ENCODE measurements at regions not wholly inside any gene's neighbourhood (a gene's known extent, or its start where the extent isn't known, plus 50 kb on each side); places are given as distances from the start of the nearest gene placed in this dataset.

DNA sequence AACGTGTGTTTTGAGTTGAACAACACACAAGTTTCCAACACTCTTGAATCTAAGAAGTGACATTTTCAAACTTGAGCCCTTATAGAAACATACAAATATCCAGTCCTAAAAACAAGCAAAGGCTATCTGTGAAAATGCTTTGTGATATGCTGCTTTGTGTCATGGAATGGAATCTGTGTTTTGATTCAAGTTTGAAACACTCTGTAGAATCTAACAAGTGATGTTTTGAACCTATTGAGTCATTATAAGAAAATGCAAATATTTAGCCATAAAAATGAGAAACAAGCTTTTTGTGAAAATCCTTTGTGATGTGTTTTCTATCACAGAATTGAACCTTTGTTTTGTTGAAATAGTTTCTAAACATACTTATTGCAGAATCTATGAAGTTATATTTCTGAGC lies 105.7 kb upstream of the VPREB1 start:
- TF ChIP-seq, protein P1, sequence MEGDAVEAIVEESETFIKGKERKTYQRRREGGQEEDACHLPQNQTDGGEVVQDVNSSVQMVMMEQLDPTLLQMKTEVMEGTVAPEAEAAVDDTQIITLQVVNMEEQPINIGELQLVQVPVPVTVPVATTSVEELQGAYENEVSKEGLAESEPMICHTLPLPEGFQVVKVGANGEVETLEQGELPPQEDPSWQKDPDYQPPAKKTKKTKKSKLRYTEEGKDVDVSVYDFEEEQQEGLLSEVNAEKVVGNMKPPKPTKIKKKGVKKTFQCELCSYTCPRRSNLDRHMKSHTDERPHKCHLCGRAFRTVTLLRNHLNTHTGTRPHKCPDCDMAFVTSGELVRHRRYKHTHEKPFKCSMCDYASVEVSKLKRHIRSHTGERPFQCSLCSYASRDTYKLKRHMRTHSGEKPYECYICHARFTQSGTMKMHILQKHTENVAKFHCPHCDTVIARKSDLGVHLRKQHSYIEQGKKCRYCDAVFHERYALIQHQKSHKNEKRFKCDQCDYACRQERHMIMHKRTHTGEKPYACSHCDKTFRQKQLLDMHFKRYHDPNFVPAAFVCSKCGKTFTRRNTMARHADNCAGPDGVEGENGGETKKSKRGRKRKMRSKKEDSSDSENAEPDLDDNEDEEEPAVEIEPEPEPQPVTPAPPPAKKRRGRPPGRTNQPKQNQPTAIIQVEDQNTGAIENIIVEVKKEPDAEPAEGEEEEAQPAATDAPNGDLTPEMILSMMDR (IDR thresholded peaks at IDR 0.05; ENCODE audit: low read depth, low read length, missing input control), result no peak
- TF ChIP-seq RXRA (IDR thresholded peaks at IDR 0.05) (no peak), TAF1 (conservative IDR thresholded peaks at IDR 0.05) (no peak), RAD21 (IDR thresholded peaks at IDR 0.05) (no peak)
- TF ChIP-seq, protein P2, sequence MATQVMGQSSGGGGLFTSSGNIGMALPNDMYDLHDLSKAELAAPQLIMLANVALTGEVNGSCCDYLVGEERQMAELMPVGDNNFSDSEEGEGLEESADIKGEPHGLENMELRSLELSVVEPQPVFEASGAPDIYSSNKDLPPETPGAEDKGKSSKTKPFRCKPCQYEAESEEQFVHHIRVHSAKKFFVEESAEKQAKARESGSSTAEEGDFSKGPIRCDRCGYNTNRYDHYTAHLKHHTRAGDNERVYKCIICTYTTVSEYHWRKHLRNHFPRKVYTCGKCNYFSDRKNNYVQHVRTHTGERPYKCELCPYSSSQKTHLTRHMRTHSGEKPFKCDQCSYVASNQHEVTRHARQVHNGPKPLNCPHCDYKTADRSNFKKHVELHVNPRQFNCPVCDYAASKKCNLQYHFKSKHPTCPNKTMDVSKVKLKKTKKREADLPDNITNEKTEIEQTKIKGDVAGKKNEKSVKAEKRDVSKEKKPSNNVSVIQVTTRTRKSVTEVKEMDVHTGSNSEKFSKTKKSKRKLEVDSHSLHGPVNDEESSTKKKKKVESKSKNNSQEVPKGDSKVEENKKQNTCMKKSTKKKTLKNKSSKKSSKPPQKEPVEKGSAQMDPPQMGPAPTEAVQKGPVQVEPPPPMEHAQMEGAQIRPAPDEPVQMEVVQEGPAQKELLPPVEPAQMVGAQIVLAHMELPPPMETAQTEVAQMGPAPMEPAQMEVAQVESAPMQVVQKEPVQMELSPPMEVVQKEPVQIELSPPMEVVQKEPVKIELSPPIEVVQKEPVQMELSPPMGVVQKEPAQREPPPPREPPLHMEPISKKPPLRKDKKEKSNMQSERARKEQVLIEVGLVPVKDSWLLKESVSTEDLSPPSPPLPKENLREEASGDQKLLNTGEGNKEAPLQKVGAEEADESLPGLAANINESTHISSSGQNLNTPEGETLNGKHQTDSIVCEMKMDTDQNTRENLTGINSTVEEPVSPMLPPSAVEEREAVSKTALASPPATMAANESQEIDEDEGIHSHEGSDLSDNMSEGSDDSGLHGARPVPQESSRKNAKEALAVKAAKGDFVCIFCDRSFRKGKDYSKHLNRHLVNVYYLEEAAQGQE (IDR thresholded peaks at IDR 0.05), result no peak
- TF ChIP-seq, protein P3, sequence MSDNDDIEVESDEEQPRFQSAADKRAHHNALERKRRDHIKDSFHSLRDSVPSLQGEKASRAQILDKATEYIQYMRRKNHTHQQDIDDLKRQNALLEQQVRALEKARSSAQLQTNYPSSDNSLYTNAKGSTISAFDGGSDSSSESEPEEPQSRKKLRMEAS (IDR thresholded peaks at IDR 0.05), result no peak
